H1 (cell line): ENCODE measurements at regions not wholly inside any gene's neighbourhood (a gene's known extent, or its start where the extent isn't known, plus 50 kb on each side); places are given as distances from the start of the nearest gene placed in this dataset.

Source experiments
- CTCF ChIA-PET: fragments of 300-600 bp; sonication (Branson Sonifier 250); formaldehyde crosslinking; loops from one replicate; lab custom pipeline; 2021; ENCODE audit not compliant: partially characterized antibody; lab: Charles Lee
- POLR2A ChIA-PET: fragments of 300-600 bp; sonication (Branson Sonifier 250); formaldehyde crosslinking; loops from one replicate; lab custom pipeline; 2021; ENCODE audit warnings: inconsistent platforms; ENCODE audit not compliant: partially characterized antibody; lab: Charles Lee
- DNase-seq, 2 experiments: peaks; one replicate each; pipeline versions ENCODE4 v3.0.0 to v3.0.0-alpha.2; 2010 to 2022; ENCODE audit warnings: low spot score in 2 of 2, low read depth in 1 of 2, mixed read lengths in 1 of 2
- FAIRE-seq: peaks from 2 replicates; lab custom pipeline; 2011; peaks lifted over from hg19 to GRCh38; lab: Jason Lieb, UNC
- H2AFZ ChIP-seq: 2 replicates; pipeline ENCODE4 v1.8.1; 2012; ENCODE audit warnings: low read length, inconsistent platforms
- H2AK5ac ChIP-seq: 2 replicates; pipeline ENCODE4 v1.6.1; 2013; ENCODE audit warnings: low read depth, low read length
- H2BK120ac ChIP-seq: replicated peaks from 2 replicates; pipeline ENCODE3; 2013; ENCODE audit warnings: low read depth, low read length, inconsistent platforms
- H2BK12ac ChIP-seq: 2 replicates; pipeline ENCODE4 v1.6.1; 2013; ENCODE audit warnings: low read depth, low read length
- H2BK15ac ChIP-seq: 2 replicates; pipeline ENCODE4 v1.6.1; 2013; ENCODE audit warnings: low read length
- H2BK20ac ChIP-seq: 2 replicates; pipeline ENCODE4 v1.6.1; 2013; ENCODE audit warnings: low read length
- H2BK5ac ChIP-seq: 2 replicates; pipeline ENCODE4 v1.6.1; 2013; ENCODE audit warnings: low read depth, low read length
- H3K14ac ChIP-seq: 2 replicates; pipeline ENCODE4 v1.6.1; 2013; ENCODE audit warnings: inconsistent platforms; ENCODE audit not compliant: insufficient read length
- H3K18ac ChIP-seq: 2 replicates; pipeline ENCODE4 v1.6.1; 2013; ENCODE audit warnings: low read length; ENCODE audit errors: extremely low read depth
- H3K23ac ChIP-seq: 2 replicates; pipeline ENCODE4 v1.6.1; 2013; ENCODE audit warnings: inconsistent platforms; ENCODE audit not compliant: insufficient read length
- H3K23me2 ChIP-seq: 2 replicates; pipeline ENCODE4 v1.6.1; 2013; ENCODE audit warnings: low read depth, low read length
- H3K27ac ChIP-seq: 2 replicates; pipeline ENCODE4 v1.6.1; 2011; ENCODE audit warnings: low read depth, low read length, inconsistent platforms
- H3K27me3 ChIP-seq, 4 experiments: replicated peaks in 1 of 4; 1 replicate in 1 of 4; 2 replicates in 3 of 4; pipeline versions ENCODE4 v1.6.1 to v1.8.1; 2011 to 2013; ENCODE audit warnings: low read length in 3 of 4, mild to moderate bottlenecking in 3 of 4, inconsistent platforms in 2 of 4, mixed read lengths in 2 of 4, moderate library complexity in 1 of 4; ENCODE audit not compliant: control insufficient read depth in 3 of 4, insufficient read depth in 3 of 4; ENCODE audit errors: extremely low read depth in 1 of 4
- H3K36me3 ChIP-seq, 4 experiments: 2 replicates each; pipeline versions ENCODE4 v1.6.1 to v1.8.1; 2011 to 2013; ENCODE audit warnings: mild to moderate bottlenecking in 4 of 4, low read length in 3 of 4, moderate library complexity in 2 of 4, control low read depth in 1 of 4, inconsistent platforms in 1 of 4; ENCODE audit not compliant: insufficient read depth in 4 of 4, control insufficient read depth in 2 of 4
- H3K4ac ChIP-seq: replicated peaks from 2 replicates; pipeline ENCODE3; 2013; ENCODE audit warnings: low read length, low read depth, mixed read lengths, inconsistent platforms; ENCODE audit not compliant: insufficient read length
- H3K4me1 ChIP-seq, 4 experiments: replicated peaks in 1 of 4; 1 replicate in 1 of 4; 2 replicates in 3 of 4; pipeline versions ENCODE4 v1.6.1 to v1.8.1; 2011 to 2013; ENCODE audit warnings: low read length in 3 of 4, inconsistent platforms in 2 of 4, mixed read lengths in 1 of 4; ENCODE audit not compliant: insufficient read depth in 4 of 4, control insufficient read depth in 3 of 4
- H3K4me2 ChIP-seq, 2 experiments: 2 replicates each; pipeline versions ENCODE4 v1.6.1 to v1.8.1; 2011 to 2013; ENCODE audit warnings: low read depth in 2 of 2, low read length in 2 of 2, control low read depth in 1 of 2, inconsistent platforms in 1 of 2, mild to moderate bottlenecking in 1 of 2; ENCODE audit not compliant: insufficient read depth in 1 of 2
- H3K4me3 ChIP-seq, 4 experiments: fragments of 200-600, 300-600 bp in 1 of 4; sonication (generic), shearing (Covaris generic), sonication (Bioruptor Twin) in 1 of 4; 2 replicates each; pipeline versions ENCODE4 v1.5.1 to v1.8.1; 2011 to 2016; ENCODE audit warnings: low read length in 4 of 4, low read depth in 3 of 4, control low read depth in 2 of 4, inconsistent platforms in 2 of 4, mild to moderate bottlenecking in 2 of 4, mixed read lengths in 1 of 4, moderate library complexity in 1 of 4; ENCODE audit not compliant: insufficient read depth in 2 of 4; ENCODE audit errors: extremely low read depth in 1 of 4
- H3K56ac ChIP-seq: replicated peaks from 2 replicates; pipeline ENCODE3; 2013; ENCODE audit warnings: low read depth, mild to moderate bottlenecking, mixed read lengths, low read length, inconsistent platforms; ENCODE audit not compliant: insufficient read length
- H3K79me1 ChIP-seq: 2 replicates; pipeline ENCODE4 v1.6.1; 2013; ENCODE audit warnings: low read depth, low read length, control low read depth
- H3K79me2 ChIP-seq, 2 experiments: 2 replicates each; pipeline versions ENCODE4 v1.6.1 to v1.8.1; 2012 to 2013; ENCODE audit warnings: low read length in 2 of 2, mild to moderate bottlenecking in 2 of 2, inconsistent platforms in 1 of 2; ENCODE audit not compliant: insufficient read depth in 2 of 2, control insufficient read depth in 1 of 2
- H3K9ac ChIP-seq, 4 experiments: replicated peaks in 1 of 4; 1 replicate in 1 of 4; 2 replicates in 3 of 4; pipeline versions ENCODE4 v1.6.1 to v1.8.1; 2011 to 2013; ENCODE audit warnings: low read depth in 3 of 4, low read length in 3 of 4, control low read depth in 2 of 4, mild to moderate bottlenecking in 2 of 4, moderate library complexity in 2 of 4, inconsistent platforms in 1 of 4; ENCODE audit errors: extremely low read depth in 1 of 4
- H3K9me3 ChIP-seq, 2 experiments: 2 replicates each; pipeline versions ENCODE4 v1.6.1 to v1.8.1; 2012 to 2013; ENCODE audit warnings: mild to moderate bottlenecking in 2 of 2, moderate library complexity in 2 of 2, control low read depth in 1 of 2, inconsistent platforms in 1 of 2, low read depth in 1 of 2, low read length in 1 of 2, mixed read lengths in 1 of 2; ENCODE audit not compliant: insufficient read depth in 2 of 2
- H4K20me1 ChIP-seq, 2 experiments: replicated peaks in 1 of 2; 2 replicates each; pipeline versions ENCODE3 to v1.8.1; 2011 to 2013; ENCODE audit warnings: inconsistent platforms in 2 of 2, low read length in 2 of 2, mild to moderate bottlenecking in 1 of 2; ENCODE audit not compliant: insufficient read depth in 2 of 2, control insufficient read depth in 1 of 2
- H4K5ac ChIP-seq: 2 replicates; pipeline ENCODE4 v1.6.1; 2013; ENCODE audit warnings: low read length, low read depth, mixed read lengths, inconsistent platforms; ENCODE audit not compliant: insufficient read length
- H4K8ac ChIP-seq: 2 replicates; pipeline ENCODE4 v1.8.0; 2013; ENCODE audit warnings: mild to moderate bottlenecking, moderate library complexity, low read length, inconsistent platforms; ENCODE audit not compliant: insufficient read depth; ENCODE audit errors: extremely low read depth
- H4K91ac ChIP-seq: replicated peaks from 2 replicates; pipeline ENCODE3; 2013; ENCODE audit warnings: low read length, mixed read lengths, inconsistent platforms; ENCODE audit not compliant: insufficient read length
- BCL11A ChIP-seq, 2 experiments: IDR thresholded peaks; one replicate each; pipeline ENCODE4 v1.6.1; 2011; ENCODE audit warnings: low read depth in 2 of 2, low read length in 2 of 2, mild to moderate bottlenecking in 2 of 2
- EZH2 ChIP-seq: fragments of 200-600 bp; sonication (generic); IDR thresholded peaks from 2 replicates; pipeline ENCODE4 v1.7.1; 2012; ENCODE audit warnings: low read depth, mild to moderate bottlenecking, moderate library complexity, low read length, inconsistent platforms; ENCODE audit not compliant: severe bottlenecking
- HDAC2 ChIP-seq, 2 experiments: fragments of 300-600 bp in 1 of 2; sonication (generic) in 1 of 2; IDR thresholded peaks; 2 replicates each; pipeline ENCODE4 v1.6.1; 2011 to 2012; ENCODE audit warnings: low read depth in 2 of 2, low read length in 2 of 2, mild to moderate bottlenecking in 2 of 2, moderate library complexity in 2 of 2, borderline replicate concordance in 1 of 2, inconsistent platforms in 1 of 2
- KDM5A ChIP-seq: fragments of 200-600 bp; IDR thresholded peaks from 2 replicates; pipeline ENCODE4 v1.7.1; 2012; ENCODE audit warnings: mild to moderate bottlenecking, low read length, inconsistent platforms, mixed read lengths
- POLR2A ChIP-seq, 2 experiments: IDR thresholded peaks; 1 replicate in 1 of 2; 2 replicates in 1 of 2; pipeline ENCODE4 v1.6.1; 2011; ENCODE audit warnings: low read depth in 2 of 2, low read length in 2 of 2, mild to moderate bottlenecking in 2 of 2; ENCODE audit errors: control extremely low read depth in 1 of 2
- RNF2 ChIP-seq: fragments of 200-900, 300-1000 bp; sonication (generic); IDR thresholded peaks from 2 replicates; pipeline ENCODE4 v1.7.1; 2016; ENCODE audit warnings: borderline replicate concordance, low read depth, mild to moderate bottlenecking, antibody characterized with exemption, low read length; ENCODE audit not compliant: poor library complexity, severe bottlenecking; ENCODE audit errors: missing control alignments
- SIN3A ChIP-seq, 2 experiments: IDR thresholded peaks in 1 of 2; conservative IDR thresholded peaks in 1 of 2; 2 replicates each; pipeline ENCODE4 v1.6.1; 2011 to 2012; ENCODE audit warnings: low read length in 2 of 2, improper control_type of control experiment in 1 of 2, low read depth in 1 of 2, mild to moderate bottlenecking in 1 of 2
- SP1 ChIP-seq: IDR thresholded peaks from 2 replicates; pipeline ENCODE4 v1.6.1; 2011; ENCODE audit warnings: low read depth, low read length
- SP2 ChIP-seq: IDR thresholded peaks from 2 replicates; pipeline ENCODE4 v1.6.1; 2012; ENCODE audit warnings: mild to moderate bottlenecking, low read length, inconsistent platforms
- SUZ12 ChIP-seq: fragments of 200-600 bp; sonication (generic); IDR thresholded peaks from 2 replicates; pipeline ENCODE4 v1.6.1; 2012; ENCODE audit warnings: mild to moderate bottlenecking, inconsistent platforms, low read length, moderate library complexity, mixed read lengths
- TAF7 ChIP-seq: optimal IDR thresholded peaks from 2 replicates; pipeline ENCODE3; 2011; ENCODE audit warnings: low read depth, mild to moderate bottlenecking, inconsistent platforms, low read length, moderate library complexity, borderline replicate concordance
- TEAD4 ChIP-seq: IDR thresholded peaks from 2 replicates; pipeline ENCODE4 v1.6.1; 2012; ENCODE audit warnings: low read depth, low read length, inconsistent platforms, mixed read lengths
- WGBS, 2 experiments: shearing (Covaris generic) in 1 of 2; methylation state at CpG; one replicate each; pipeline versions ENCODE4 v1.1.6 to v1.1.7; 2013 to 2015; ENCODE audit warnings: low lambda C conversion rate in 2 of 2, mixed read lengths in 2 of 2, inconsistent platforms in 1 of 2, low coverage in 1 of 2, missing lambda C conversion rate in 1 of 2; ENCODE audit not compliant: insufficient replicate concordance in 2 of 2, insufficient coverage in 1 of 2, insufficient read length in 1 of 2; ENCODE audit errors: extremely low coverage in 1 of 2, missing lambda C conversion rate in 1 of 2; 5-methylcytosine and 5-hydroxymethylcytosine counted together

GRCh38 chr2:200138391-200139124, 167.9 kb upstream of the SPATS2L start:
- H2BK12ac ChIP-seq = no peak overlapping the region
- no peak overlapping the region for H3K23ac ChIP-seq
- peak overlapping the region; percentile 4 for H4K91ac ChIP-seq
- DNase-seq (no peak), FAIRE-seq (no peak)
- ChIA-PET CTCF (interaction anchor here (0.7 to 1.8 kb wide), 4 partner anchors 8 to 154 kb away, joined by 3 to 6 read pairs (median 4); no protein-coding TSS in a partner anchor), POLR2A (interaction anchor here (1.5 kb wide), 1 partner anchor 10 kb away, joined by 3 read pairs; no protein-coding TSS in a partner anchor)
- H3K4me1 ChIP-seq = peaks cover 0 to 7% (median 4%) of the 10 kb centered on the region in 4 experiments; a peak in 4 of 7 replicates
- H3K23me2 ChIP-seq = no peaks in the 10 kb centered on the region
- H2BK15ac ChIP-seq = no peak overlapping the region
- H2AFZ ChIP-seq = no peak overlapping the region
- no peak overlapping the region for H3K18ac ChIP-seq
- H3K56ac ChIP-seq = no peak overlapping the region
- no peaks in the 10 kb centered on the region for H3K27me3 ChIP-seq
- H3K36me3 ChIP-seq = peaks cover 0 to 9% (median 2%) of the 10 kb centered on the region in 4 experiments; a peak in 3 of 8 replicates
- H3K79me1 ChIP-seq = no peaks in the 10 kb centered on the region
- H3K9ac ChIP-seq = no peak overlapping the region
- no peak overlapping the region for H4K8ac ChIP-seq
- H3K14ac ChIP-seq = no peak overlapping the region
- peak overlapping the region; percentile 16 for H2BK120ac ChIP-seq
- peaks cover 16 to 17% of the 10 kb centered on the region in 2 experiments for H3K9me3 ChIP-seq
- H4K5ac ChIP-seq = no peak overlapping the region
- H3K27ac ChIP-seq = no peak overlapping the region
- no peak overlapping the region for H3K4ac ChIP-seq
- H3K4me3 ChIP-seq = no peak overlapping the region
- no peaks in the 10 kb centered on the region for H4K20me1 ChIP-seq
- H2BK20ac ChIP-seq = peak overlapping the region; percentile 15; the same call in 1 of the 2 replicates
- no peaks in the 10 kb centered on the region for H3K79me2 ChIP-seq
- no peak overlapping the region for H3K4me2 ChIP-seq
- H2AK5ac ChIP-seq = no peak overlapping the region
- 90% methylated on average over 2 of the region's 2 CpGs; no CpG with 5 or more reads in 1 of the 2 experiments for WGBS, 2 experiments
- no peak overlapping the region for H2BK5ac ChIP-seq
- TF ChIP-seq EZH2 (no peak), TEAD4 (no peak), SUZ12 (no peak), RNF2 (no peak), BCL11A (IDR thresholded peaks at IDR 0.05; ENCODE audit: low read depth in 2 of 2, low read length in 2 of 2) (no peak), SP1 (no peak), SP2 (no peak), TAF7 (no peak), POLR2A (IDR thresholded peaks at IDR 0.05; ENCODE audit: control extremely low read depth in 1 of 2, low read depth in 2 of 2, low read length in 2 of 2) (no peak), KDM5A (no peak), HDAC2 (IDR thresholded peaks at IDR 0.05; ENCODE audit: borderline replicate concordance in 1 of 2, low read depth in 2 of 2, low read length in 2 of 2) (no peak), SIN3A (conservative IDR thresholded peaks at IDR 0.05 in 1 of 2, IDR thresholded peaks at IDR 0.05 in 1 of 2; ENCODE audit: low read depth in 1 of 2, low read length in 2 of 2) (no peak)
